ENCODE measurements at regions not wholly inside any gene's neighbourhood (a gene's known extent, or its start where the extent isn't known, plus 50 kb on each side); places are given as distances from the start of the nearest gene placed in this dataset.

DNA sequence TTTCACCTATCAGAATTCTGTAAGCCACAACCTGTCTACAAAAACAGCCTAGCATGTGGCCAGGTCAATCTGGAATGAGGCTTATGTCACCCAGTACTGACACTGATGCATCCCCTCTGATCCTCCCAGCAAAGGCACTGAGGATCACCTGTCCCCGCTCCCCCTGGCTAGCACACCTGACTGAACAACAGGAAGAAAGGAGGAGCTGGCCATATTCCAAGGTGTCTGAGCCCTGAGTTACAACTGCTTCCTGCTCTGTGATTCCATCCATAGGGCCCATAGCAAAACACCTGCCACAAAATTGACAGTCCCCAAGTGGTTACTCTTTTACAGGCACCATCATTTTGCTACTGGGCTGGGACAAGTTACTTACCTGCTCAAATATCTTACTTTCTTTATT, 555.5 kb upstream of the CFAP20DC start:
- Mint-ChIP-seq H3K9me3 (no peaks in the 10 kb centered on the region), H3K36me3 (no peaks in the 10 kb centered on the region), H3K27me3 (ENCODE audit: low read depth in 2 of 2) (peaks cover 2 to 10% of the 10 kb centered on the region in 2 donors), H3K4me1 (no peaks in the 10 kb centered on the region), H3K4me3 (no peak overlapping the region), H3K27ac (no peak overlapping the region)
- Histone ChIP-seq H3K4me3 (ENCODE audit: low read length) (no peak overlapping the region), H3K27ac (ENCODE audit: low read length) (no peak overlapping the region), H3K36me3 (ENCODE audit: control insufficient read depth, insufficient read depth, low read length) (no peaks in the 10 kb centered on the region), H3K9me3 (ENCODE audit: control insufficient read depth, insufficient read depth, low read length) (no peaks in the 10 kb centered on the region), H3K4me1 (ENCODE audit: control insufficient read depth, insufficient read depth, low read length) (no peaks in the 10 kb centered on the region), H3K27me3 (ENCODE audit: control insufficient read depth, insufficient read depth, low read length) (no peaks in the 10 kb centered on the region)
- TF ChIP-seq, protein P1, sequence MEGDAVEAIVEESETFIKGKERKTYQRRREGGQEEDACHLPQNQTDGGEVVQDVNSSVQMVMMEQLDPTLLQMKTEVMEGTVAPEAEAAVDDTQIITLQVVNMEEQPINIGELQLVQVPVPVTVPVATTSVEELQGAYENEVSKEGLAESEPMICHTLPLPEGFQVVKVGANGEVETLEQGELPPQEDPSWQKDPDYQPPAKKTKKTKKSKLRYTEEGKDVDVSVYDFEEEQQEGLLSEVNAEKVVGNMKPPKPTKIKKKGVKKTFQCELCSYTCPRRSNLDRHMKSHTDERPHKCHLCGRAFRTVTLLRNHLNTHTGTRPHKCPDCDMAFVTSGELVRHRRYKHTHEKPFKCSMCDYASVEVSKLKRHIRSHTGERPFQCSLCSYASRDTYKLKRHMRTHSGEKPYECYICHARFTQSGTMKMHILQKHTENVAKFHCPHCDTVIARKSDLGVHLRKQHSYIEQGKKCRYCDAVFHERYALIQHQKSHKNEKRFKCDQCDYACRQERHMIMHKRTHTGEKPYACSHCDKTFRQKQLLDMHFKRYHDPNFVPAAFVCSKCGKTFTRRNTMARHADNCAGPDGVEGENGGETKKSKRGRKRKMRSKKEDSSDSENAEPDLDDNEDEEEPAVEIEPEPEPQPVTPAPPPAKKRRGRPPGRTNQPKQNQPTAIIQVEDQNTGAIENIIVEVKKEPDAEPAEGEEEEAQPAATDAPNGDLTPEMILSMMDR (IDR thresholded peaks at IDR 0.05) = no peak
- 80% methylated on average over 1 of the region's 1 CpG for WGBS (ENCODE audit: insufficient coverage)
- DNase-seq (no peak), ATAC-seq (no peak)
- intact Hi-C loops (cut with micrococcal nuclease) = no loop called here

DNA sequence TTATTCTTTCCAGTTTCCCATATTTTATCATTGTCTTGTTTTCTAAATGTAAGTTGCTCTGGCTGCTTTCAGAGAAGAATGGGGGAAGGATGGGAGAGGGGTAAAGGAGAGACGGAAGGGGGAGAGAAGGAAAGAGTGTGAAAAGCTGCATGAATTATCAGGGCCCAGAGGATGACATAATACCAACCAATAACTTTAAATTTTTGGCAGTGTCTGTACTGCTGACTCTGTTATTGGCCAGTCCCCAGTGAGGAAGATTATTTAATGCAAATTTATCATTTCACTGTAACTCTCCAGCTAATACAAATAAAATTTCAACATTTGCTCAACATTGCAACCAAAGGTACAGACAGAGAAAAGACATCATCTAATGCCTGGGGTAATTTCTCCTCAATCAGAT, 551.7 kb upstream of the CFAP20DC start:
- Histone ChIP-seq H3K4me1 (ENCODE audit: control insufficient read depth, insufficient read depth, low read length) (no peaks in the 10 kb centered on the region), H3K4me3 (ENCODE audit: low read length) (no peak overlapping the region), H3K27ac (ENCODE audit: low read length) (no peak overlapping the region), H3K36me3 (ENCODE audit: control insufficient read depth, insufficient read depth, low read length) (no peaks in the 10 kb centered on the region), H3K9me3 (ENCODE audit: control insufficient read depth, insufficient read depth, low read length) (no peaks in the 10 kb centered on the region), H3K27me3 (ENCODE audit: control insufficient read depth, insufficient read depth, low read length) (no peaks in the 10 kb centered on the region)
- Mint-ChIP-seq H3K27me3 (ENCODE audit: low read depth in 2 of 2) (peaks cover 2 to 10% of the 10 kb centered on the region in 2 donors), H3K4me1 (no peaks in the 10 kb centered on the region), H3K4me3 (no peak overlapping the region), H3K27ac (no peak overlapping the region), H3K36me3 (no peaks in the 10 kb centered on the region), H3K9me3 (no peaks in the 10 kb centered on the region)
- DNase-seq (no peak), ATAC-seq (no peak)
- intact Hi-C loops (cut with micrococcal nuclease) = no loop called here
- no CpG with 5 or more reads among the region's 1 CpG for WGBS (ENCODE audit: insufficient coverage)
- TF ChIP-seq, protein P1 (IDR thresholded peaks at IDR 0.05) = no peak

DNA sequence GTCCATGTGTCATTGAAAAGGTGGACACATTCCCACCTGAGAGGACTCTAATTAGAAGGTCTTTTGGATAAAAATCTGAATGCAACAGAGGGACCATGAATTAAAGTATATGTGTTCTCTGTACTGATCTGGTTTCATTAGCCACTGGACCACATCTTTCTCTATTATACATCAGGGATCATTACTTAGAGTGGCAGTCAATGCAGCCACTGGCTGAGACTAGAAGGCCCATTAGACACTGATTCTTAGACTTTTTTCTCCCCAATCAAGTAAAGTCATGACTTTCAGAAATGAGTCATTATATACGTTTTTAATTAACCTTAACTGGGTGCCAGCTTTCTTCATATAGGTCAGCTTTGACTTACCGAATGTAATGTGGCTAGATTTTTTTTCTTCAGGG, 550.8 kb upstream of the CFAP20DC start:
- H3K9me3 Mint-ChIP-seq = no peaks in the 10 kb centered on the region
- ATAC-seq = no peak
- WGBS (ENCODE audit: insufficient coverage) = 100% methylated on average over 1 of the region's 2 CpGs

DNA sequence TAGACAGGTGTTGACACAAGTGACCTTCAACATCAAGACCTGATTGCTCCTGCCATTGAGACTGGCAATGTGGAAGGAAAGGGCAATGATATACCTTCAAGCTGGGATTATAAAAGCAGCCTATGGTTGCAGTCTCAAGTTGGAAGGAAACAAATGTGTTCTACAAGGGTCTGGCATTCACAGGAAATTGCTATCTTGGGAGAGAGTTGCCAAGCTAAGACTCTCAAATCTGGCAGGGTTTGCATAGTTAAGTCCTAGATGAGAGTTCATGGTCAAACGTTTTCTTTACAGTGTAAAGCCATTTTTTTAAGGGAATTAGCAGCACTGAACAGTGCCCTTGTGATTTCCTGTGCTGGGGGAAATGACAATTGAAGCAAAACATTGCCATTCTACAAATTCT, 546.9 kb upstream of the CFAP20DC start:
- TF ChIP-seq, protein P1 (IDR thresholded peaks at IDR 0.05) = no peak
- H3K4me3 ChIP-seq (ENCODE audit: low read length) = no peak overlapping the region
- H3K4me1 ChIP-seq (ENCODE audit: control insufficient read depth, insufficient read depth, low read length) = no peaks in the 10 kb centered on the region
- peaks cover 4 to 10% of the 10 kb centered on the region in 2 donors for H3K27me3 Mint-ChIP-seq (ENCODE audit: low read depth in 2 of 2)
- no peak overlapping the region for H3K27ac Mint-ChIP-seq
- intact Hi-C loops (cut with micrococcal nuclease) = no loop called here
- H3K9me3 Mint-ChIP-seq = no peaks in the 10 kb centered on the region
- no peaks in the 10 kb centered on the region for H3K9me3 ChIP-seq (ENCODE audit: control insufficient read depth, insufficient read depth, low read length)
- no peaks in the 10 kb centered on the region for H3K4me1 Mint-ChIP-seq
- 0% methylated on average over 1 of the region's 1 CpG for WGBS (ENCODE audit: insufficient coverage)
- no peaks in the 10 kb centered on the region for H3K36me3 ChIP-seq (ENCODE audit: control insufficient read depth, insufficient read depth, low read length)
- DNase-seq (no peak), ATAC-seq (no peak)
- no peak overlapping the region for H3K27ac ChIP-seq (ENCODE audit: low read length)
- no peaks in the 10 kb centered on the region for H3K27me3 ChIP-seq (ENCODE audit: control insufficient read depth, insufficient read depth, low read length)
- H3K4me3 Mint-ChIP-seq = no peak overlapping the region
- no peaks in the 10 kb centered on the region for H3K36me3 Mint-ChIP-seq

More for the DNA sequence above, 550.8 kb upstream of the CFAP20DC start:
- Histone ChIP-seq H3K4me1 (ENCODE audit: control insufficient read depth, insufficient read depth, low read length) (no peaks in the 10 kb centered on the region), H3K36me3 (ENCODE audit: control insufficient read depth, insufficient read depth, low read length) (no peaks in the 10 kb centered on the region), H3K27me3 (ENCODE audit: control insufficient read depth, insufficient read depth, low read length) (no peaks in the 10 kb centered on the region), H3K4me3 (ENCODE audit: low read length) (no peak overlapping the region), H3K9me3 (ENCODE audit: control insufficient read depth, insufficient read depth, low read length) (no peaks in the 10 kb centered on the region), H3K27ac (ENCODE audit: low read length) (no peak overlapping the region)
- H3K4me3 Mint-ChIP-seq = no peak overlapping the region
- DNase-seq = no peak
- peaks cover 2 to 10% of the 10 kb centered on the region in 2 donors for H3K27me3 Mint-ChIP-seq (ENCODE audit: low read depth in 2 of 2)
- H3K36me3 Mint-ChIP-seq = no peaks in the 10 kb centered on the region
- TF ChIP-seq, protein P1 (IDR thresholded peaks at IDR 0.05) = no peak
- no peak overlapping the region for H3K27ac Mint-ChIP-seq
- H3K4me1 Mint-ChIP-seq = no peaks in the 10 kb centered on the region
- intact Hi-C loops (cut with micrococcal nuclease) = no loop called here
